Lower leg skin (tissue), 3 donors: ENCODE measurements at regions not wholly inside any gene's neighbourhood (a gene's known extent, or its start where the extent isn't known, plus 50 kb on each side); places are given as distances from the start of the nearest gene placed in this dataset.

Source experiments
- CTCF ChIP-seq, 3 donors: fragments of 450-650 bp; IDR thresholded peaks; one replicate each; pipeline ENCODE4 v1.5.1; 2016; ENCODE audit warnings: antibody characterized with exemption in 3 of 3, mild to moderate bottlenecking in 3 of 3, moderate library complexity in 2 of 3
- POLR2A ChIP-seq, 2 donors: fragments of 450-650 bp; IDR thresholded peaks; one replicate each; pipeline ENCODE4 v1.6.1; 2016 to 2017; ENCODE audit warnings: antibody characterized with exemption in 2 of 2, mild to moderate bottlenecking in 1 of 2, moderate library complexity in 1 of 2

- TF ChIP-seq POLR2A (IDR thresholded peaks at IDR 0.05) (no peak), CTCF (IDR thresholded peaks at IDR 0.05) (no peak)
Observed at GRCh38 chr12:29008786-29009185, 140.3 kb upstream of the FAR2 start.
